Bone marrow (tissue), 2 donors: ENCODE measurements at regions not wholly inside any gene's neighbourhood (a gene's known extent, or its start where the extent isn't known, plus 50 kb on each side); places are given as distances from the start of the nearest gene placed in this dataset.
"Not testable (repeated sequence)": the region's sequence is repeated elsewhere in the genome, so short reads cannot be mapped to it uniquely, and the experiment has no call there.

Experiments used
- DNase-seq, 2 donors: peaks; one replicate each; lab custom pipeline; 2025; lab: John Stamatoyannopoulos, UW

DNA sequence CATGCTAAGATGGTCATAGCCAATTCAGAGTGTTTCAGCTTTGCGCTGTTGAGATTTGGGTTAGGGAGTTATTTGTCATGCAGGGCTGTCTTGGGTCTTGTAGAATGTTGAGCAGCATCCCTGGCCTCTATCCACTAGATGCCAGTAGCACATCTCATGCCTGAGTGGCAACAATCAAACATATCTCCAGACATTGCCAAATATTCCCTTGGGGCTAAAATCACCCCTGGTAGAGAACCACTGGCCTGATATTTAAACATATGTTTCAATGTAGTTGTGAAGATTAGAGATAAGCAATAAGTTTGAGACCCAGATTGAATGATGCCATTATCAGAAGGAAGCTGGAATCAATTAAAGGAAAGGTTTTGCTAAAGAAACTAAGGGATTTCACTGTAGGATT, 463.3 kb downstream of the DOK5 start:
- DNase-seq: no peak

DNA sequence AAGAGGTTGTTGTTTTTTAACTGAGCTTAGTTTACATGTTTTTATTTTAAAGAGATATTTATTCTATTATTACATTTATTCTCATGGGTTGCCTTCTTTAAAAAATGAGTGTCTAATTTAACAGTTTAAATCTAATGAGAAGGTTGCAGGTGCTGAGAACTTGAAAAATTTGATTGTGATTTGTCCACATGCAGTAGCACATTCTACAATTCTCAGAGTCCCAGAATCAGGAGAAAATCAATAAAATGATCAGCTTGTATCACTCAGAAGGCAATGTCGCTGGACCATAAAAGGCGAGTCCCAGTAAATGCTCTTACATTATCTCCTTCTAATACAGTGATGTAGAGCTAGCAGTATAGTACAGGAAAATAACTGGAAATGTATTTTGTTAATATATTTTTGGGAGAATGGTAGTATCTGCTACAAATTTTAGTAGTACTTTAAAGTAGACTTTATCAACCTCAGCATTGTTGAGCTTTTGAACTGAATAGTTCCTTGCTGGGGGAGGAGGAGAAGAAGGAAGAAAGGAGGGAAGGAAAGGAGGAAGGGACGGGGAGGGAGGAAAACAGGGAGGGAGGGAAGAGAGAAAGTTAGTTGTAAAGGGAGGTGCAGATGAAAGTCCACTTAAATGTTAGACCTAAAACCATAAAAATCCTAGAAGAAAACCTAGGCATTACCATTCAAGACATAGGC, 458.0 kb downstream of the DOK5 start:
- no peak for DNase-seq

DNA sequence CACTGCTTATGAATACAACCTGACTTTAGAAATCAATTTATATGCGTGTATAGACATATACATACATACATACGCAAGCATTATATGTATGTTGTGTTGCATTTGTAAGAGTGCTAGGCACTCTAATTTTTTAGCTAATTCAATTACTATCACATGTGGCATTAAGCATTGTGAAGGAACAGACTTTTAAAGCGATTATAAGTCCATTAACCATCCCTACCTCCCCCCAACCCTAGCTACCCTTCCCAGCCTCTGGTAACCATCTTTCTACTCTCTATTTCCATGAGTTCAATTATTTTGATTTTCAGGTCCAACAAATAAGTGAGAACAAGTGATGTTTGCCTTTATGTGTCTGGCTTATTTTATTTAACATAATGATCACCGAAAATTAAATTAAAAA, 453.8 kb downstream of the DOK5 start:
- DNase-seq: no peak

DNA sequence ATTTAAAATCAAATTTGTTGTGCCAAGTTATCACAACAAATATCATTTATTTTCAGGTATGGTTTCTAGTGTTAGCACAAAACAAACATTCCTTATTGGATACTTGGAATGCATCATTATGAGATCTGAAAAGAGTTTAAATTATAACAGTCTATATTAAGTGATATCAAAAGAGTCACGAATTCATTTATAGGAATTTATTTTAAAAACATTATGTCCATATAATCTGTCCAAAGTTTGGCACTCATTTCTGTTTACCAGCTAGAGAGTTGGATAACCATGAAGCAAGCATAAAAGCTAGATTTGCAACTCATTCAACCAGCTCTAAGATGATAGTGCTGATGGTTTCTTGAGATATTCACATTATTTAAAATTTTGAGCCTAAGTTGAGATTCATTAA, 453.2 kb downstream of the DOK5 start:
- no peak for DNase-seq

DNA sequence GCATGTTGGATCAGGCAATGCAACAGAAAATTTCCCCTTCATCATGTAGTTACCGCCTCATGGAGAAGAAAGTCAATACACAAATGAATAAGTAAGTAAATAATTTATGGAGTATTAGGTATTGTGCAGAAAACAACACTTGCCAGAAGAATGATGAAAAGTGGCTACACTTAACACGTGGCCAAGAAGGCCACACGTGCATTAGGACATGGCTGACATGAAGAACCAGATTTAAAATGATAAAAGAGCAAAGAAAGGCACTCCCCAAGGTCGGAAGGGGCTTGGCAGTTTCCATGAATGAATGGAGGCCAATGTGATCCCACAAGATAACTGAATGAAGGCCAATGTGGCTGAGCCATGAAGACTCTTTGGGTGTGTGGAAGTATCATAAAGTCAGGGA, 447.2 kb downstream of the DOK5 start:
- no peak for DNase-seq

DNA sequence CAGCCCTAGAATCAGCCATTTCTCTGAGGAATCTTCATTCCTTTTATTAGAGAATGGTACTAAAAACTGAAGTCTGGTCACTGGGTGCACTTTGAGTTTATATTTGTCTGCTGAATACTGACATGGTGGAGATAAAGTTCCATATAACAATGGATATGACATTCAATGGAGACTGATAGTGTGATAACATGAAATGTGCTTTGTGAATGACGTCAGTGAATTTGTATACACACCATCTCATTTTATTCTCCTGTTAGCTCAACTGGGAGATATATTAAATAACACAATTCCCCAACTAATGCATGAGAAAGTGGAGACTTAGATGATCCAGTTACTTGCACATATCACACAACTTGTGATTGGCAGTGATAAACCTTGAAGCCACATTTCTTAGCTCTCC, 446.7 kb downstream of the DOK5 start:
- no peak for DNase-seq

DNA sequence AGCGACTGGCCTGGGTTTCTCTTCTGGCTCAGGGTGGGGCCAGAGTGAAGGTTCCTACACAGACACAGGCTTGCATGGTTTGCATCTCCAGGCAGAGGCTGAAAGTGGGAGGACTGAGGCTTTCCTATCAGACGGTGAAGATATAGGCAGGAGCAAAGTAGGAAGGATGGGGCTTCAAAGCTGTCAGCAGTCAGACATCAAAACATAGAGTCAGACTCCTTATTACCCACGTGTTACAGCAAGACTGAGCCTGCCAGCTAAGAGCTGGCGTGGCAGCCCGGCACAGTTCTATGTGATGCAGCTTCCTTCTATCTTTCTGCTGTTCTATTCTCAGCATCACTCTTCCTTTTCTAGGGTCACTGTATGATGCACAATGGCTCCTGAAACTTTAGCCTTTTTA, 445.1 kb downstream of the DOK5 start:
- no peak for DNase-seq

DNA sequence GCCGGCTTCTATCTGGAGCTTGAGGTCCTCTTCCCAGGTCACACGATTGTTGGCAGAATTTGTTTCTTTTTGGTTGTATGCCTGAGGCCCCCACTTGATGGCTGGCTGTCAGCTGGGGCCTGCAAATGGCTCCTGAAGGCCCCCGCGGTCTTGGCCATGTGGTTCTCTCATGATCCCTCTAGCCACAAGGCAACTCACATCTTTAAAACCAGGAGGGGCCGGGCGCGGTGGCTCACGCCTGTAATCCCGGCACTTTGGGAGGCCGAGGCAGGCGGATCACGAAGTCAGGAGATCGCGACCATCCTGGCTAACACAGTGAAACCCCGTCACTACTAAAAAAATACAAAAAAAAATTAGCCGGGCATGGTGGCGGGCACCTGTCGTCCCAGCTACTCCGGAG, 443.6 kb downstream of the DOK5 start:
- DNase-seq: not testable (repeated sequence)

DNA sequence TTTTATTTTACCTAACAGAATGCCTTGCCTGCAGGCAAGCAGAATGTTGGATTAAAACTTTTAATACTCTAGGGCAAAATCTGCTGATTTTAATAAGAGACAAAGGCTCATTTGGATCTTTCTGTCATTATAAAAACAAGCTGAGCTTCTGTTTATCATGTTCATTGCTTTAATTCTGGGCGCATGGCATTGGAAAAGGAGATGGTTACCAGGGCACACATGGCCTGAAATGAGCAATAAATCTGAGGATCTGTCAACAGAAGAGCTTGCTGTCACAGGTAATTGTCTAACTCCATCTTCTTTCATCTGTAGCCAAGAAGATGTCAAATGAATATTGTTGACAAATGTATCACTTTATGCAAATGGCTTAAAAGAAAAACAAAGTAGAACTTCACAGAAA, 439.6 kb downstream of the DOK5 start:
- DNase-seq: no peak

DNA sequence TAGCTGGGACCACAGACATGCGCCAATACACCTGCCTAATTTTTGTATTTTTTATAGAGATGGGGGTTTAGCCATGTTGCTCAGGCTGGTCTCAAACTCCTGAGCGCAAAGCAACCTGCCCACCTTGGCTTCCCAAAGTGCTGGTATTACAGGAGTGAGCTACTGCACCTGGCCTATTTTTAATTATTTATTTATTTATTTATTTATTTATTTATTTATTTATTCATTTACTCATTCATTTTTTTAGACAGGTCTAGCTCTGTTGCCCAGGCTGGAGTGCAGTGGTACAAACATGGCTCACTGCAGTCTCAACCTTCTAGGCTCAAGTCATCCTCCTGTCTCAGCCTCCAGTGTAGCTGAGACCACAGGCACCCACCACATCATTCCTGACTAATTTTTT, 434.3 kb downstream of the DOK5 start:
- no peak for DNase-seq

DNA sequence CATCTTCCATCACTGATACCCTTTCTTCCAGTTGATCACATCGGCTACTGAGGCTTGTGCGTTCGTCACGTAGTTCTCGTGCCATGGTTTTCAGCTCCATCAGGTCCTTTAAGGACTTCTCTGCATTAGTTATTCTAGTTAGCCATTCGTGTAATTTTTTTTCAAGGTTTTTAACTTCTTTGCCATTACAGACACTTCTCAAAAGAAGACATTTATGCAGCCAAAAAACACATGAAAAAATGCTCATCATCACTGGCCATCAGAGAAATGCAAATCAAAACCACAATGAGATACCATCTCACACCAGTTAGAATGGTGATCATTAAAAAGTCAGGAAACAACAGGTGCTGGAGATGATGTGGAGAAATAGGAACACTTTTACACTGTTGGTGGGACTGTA, 430.7 kb downstream of the DOK5 start:
- not testable (repeated sequence) for DNase-seq

DNA sequence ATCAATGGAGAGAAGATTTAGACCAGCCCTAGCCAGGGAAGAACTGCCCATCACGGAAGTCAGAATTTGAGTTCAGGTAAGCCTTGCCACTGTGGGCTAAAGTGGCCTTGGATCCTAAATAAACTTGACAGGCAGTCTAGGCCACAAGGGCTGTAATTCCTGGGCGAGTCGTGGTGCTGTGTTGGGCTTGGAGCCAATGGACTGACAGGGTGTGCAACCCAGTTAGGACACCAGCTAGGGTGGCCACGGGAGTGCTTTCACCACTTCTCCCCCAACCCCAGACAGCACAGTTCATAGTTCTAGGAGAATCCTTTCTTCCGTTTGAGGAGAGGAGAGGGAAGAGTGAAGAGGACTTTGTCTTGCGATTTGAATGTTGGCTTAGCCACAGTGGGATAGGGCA, 422.4 kb downstream of the DOK5 start:
- DNase-seq: no peak

DNA sequence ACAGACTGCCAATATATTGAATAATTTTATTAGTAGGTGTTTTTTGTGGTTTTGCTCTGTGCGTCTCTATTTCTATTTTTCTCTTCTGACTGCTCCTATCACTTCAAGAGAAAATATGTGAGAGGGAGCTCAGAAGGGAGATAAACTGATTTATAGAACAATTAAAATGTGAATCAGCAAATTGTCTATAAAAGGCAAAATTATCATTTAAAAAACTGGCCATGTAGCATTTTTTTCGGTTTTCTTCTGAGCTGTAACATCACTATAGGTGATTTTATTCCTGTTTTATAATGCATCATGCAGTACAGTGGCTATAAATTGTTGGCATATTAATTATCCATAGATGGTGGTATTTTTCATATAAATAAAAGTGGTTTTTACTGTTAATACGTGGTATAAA, 416.5 kb downstream of the DOK5 start:
- no peak for DNase-seq

DNA sequence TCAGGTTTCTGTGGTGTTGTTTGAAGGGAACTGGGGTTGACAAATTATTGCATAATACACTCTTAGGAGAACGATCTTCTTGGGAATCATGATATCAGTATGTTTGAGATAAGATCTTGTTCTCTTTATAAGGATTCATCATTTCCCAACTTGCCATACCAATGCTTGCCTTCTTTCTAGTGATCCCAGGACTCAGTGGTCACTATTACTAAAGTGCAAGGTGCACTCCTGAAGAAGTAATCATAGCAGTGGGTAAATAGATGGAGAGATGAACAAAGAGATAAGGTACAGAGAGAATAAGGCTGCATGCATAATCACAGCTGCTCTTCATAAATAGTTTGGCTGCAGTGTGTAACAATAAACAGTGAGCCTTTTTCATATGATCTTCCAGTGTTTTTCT, 404.0 kb downstream of the DOK5 start:
- DNase-seq: no peak

DNA sequence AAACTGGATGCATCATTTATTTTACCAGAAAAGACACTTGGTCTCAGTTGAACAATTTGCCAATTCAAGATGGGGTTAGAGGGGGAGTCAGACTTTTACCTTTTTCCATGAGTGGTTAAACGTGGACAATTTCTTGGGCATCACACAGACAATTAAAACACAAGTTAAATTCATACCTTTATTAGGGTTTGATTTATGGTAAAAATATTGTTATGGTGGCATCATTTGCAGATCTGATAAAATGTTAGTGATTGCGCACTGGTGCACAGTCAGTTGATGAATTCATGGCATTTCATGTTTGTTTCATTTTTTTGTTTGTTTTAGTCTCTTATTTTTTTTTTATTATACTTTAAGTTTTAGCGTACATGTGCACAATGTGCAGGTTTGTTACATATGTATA, 399.9 kb downstream of the DOK5 start:
- DNase-seq: no peak

DNA sequence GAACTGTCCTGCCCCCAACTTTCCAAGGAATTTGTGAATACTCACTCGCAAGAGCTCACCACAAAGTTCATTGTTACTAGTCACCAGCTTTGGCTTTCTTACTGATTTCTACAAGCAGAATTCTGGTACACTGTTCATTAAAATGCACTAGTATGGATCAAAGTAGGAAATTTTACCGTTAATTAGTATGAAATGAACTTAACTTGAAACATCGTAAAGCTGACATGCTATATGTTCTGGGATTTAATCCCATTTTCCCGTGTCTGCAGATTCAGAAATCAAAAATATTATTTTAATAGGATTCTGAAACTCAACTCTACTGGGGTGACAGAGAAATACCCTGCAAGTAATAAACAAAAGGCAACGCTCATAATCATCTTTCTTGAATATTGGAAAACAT, 399.3 kb downstream of the DOK5 start:
- DNase-seq: no peak

DNA sequence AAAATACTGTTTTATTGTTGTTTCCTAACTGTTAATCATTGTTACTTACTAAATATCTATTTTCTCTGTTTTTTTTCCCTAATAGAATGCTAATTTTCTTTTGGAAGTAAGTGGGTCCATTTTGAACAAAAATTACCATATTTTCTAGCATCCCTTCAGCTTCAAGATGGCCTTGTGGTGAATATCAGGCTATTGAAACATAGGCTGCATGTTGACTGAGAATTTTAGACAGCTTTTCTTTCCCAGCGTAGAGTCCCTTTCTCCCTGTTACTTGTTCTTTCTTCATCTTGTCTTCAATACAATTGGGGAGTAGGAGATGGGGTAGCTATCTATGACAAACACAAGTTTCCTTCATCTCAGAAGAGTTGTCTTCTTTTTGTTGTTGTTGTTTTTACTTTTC, 397.0 kb downstream of the DOK5 start:
- no peak for DNase-seq

DNA sequence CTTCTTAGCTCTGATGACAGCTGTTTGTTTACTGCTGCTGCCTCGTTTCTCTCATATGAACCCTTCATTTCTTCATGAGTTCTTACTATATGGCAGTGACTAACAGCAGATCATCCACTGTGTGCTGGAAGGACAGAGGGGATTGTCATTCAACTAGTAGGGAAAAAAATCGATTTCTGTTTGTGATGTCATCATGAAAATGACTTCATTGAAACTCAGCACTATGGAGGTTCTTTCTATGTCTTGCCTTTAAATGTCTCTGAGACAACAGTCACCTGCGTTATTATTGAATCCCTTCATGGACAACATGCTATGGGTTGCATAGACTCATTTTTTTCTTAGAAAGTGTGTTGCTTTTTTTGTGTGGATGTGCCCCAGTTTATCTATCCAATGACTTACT, 394.4 kb downstream of the DOK5 start:
- DNase-seq: no peak

DNA sequence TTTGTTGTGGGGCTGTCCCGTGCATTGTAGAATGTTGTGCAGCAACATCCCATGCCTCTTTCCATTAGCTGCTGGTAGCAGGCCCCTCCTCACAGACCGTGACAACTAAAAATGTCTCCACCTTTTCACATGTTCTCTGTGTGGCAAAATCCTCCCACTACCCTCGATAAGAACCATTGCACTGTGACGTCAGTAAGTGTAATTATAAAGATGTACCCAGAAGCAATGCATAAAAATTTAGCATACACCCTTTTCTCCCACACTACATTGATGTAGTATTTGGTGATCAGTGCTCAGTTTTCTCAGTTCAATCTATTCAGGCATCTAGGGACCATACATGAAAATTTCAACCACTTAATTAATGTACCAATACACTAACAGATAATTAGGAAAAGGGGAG, 389.9 kb downstream of the DOK5 start:
- no peak for DNase-seq

DNA sequence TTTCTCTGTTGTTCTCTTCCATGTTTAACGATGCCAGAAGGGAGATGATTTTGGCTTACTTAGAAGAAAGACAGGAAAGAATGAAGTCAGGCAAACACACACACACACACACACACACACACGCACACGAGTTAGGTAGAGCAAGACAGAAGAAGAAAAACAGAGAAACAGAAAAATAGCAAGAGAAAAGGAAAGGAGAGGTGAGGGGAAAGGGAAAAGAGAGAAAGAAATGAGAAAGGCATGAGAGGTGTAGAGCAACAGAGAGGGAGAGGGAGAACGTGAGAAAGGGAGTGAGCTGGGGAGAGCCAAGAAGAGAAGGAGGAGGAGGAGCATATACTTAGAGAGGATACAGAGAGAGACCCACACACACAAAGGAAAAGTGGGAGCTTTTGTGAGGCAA, 385.3 kb downstream of the DOK5 start:
- DNase-seq: no peak

DNA sequence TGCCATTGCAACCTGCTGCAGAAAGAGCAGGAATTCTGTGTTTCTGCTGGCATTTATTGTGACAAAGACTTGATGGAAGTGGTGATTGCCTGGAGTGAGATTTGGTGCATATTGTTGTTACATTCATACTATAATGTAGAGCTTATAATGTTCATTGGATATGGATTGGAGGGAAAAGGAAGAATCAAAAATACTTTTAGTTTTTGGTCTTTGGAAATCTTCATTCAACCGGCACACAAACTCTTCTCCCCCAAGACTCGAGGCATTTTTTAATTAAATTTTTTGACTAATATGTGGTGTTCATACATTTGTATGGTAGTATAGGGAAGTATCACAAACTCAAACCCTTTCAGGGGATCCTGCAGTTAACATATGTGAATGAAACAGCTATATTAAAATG, 380.8 kb downstream of the DOK5 start:
- no peak for DNase-seq

DNA sequence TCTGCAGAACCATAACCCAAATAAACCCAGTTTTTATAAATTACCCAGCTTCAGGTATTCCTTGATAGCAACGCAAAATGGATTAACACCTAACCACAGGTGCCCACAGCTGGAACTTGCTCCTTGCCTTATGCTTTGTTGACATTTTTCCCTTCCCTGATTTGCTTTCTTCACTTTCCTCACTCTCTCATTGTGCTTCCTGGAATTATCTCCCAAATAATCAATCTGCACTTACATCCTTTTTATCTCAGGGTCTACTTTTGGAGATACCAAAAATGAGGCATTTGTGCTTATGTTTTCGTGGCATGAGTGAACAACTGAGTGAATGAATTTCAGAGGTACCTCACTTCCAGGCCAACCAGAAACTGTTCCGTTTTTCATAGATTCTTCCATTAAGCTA, 374.3 kb downstream of the DOK5 start:
- no peak for DNase-seq

DNA sequence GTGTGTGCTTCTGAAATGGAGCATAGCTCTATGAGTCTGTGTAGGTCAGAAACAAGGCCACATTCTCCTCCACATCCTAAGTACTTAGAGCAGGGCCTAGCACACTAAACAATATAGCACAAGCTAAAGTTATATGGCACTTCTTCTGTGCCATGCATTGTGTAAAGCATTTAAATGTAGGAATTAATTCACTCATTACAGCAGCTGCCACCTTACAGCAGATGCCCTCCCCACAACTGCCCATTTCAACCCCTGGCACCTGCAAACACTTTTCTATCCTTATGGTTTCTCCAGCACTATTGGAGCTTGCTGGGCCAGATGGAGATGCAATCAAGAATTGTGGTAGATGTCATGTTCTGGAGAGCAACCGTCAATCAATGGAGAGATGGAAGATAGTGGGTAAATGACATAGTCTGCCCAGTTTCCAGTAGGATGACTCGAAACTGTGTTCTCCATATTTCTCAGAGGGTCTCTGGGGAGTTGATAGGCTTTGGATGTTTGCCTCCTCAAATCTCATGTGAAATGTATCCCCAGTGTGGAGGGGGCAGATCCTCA, 373.7 kb downstream of the DOK5 start:
- no peak for DNase-seq

DNA sequence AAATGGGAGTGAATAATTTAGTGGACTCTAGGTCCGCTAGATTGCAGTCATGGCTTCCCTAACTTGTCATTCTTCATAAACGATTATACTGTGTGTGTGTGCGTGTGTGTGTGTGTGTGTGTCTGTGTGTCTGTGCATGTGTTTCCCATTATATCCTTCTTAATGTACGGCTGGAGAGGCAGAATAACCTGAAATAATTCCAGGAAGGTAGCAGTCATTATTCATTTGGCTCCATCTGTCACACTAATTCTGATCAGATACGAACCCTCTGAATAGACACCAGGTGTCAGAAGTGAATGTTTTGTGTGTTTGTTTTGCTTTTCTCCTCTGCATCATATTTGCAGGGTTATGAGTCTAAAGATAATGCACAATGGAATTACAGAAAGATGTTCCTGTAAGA, 372.9 kb downstream of the DOK5 start:
- DNase-seq: no peak

DNA sequence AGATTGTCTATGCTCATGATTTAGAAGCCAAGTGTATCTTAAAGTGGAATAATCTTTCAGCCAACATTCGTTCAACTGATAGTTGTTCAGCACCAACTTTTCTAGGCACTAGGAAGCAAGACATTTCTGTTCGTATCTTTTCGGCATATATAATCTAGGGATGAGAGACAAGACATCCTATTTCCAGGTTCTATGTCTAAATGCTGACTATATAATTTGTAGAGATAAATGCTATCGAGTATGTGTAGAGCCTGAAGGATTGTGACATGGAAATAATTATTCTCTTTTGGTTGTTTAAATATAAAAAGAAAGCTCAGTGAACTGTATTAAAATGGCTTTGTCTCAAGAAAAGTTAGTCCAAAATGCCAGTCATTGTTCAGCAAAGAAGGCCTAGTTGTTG, 371.6 kb downstream of the DOK5 start:
- no peak for DNase-seq
